Loucy (cell line): ENCODE measurements at regions not wholly inside any gene's neighbourhood (a gene's known extent, or its start where the extent isn't known, plus 50 kb on each side); places are given as distances from the start of the nearest gene placed in this dataset.

Source experiments
- CTCF ChIP-seq: fragments of 200-600 bp; sonication (generic); conservative IDR thresholded peaks from 2 replicates; pipeline ENCODE4 v1.5.1; 2014; ENCODE audit warnings: mild to moderate bottlenecking, antibody characterized with exemption, low read length
- EZH2phosphoT487 ChIP-seq: fragments of 200-600 bp; IDR thresholded peaks from 2 replicates; pipeline ENCODE4 v1.6.1; 2018; ENCODE audit warnings: antibody characterized with exemption, mild to moderate bottlenecking, moderate library complexity, borderline replicate concordance

DNA sequence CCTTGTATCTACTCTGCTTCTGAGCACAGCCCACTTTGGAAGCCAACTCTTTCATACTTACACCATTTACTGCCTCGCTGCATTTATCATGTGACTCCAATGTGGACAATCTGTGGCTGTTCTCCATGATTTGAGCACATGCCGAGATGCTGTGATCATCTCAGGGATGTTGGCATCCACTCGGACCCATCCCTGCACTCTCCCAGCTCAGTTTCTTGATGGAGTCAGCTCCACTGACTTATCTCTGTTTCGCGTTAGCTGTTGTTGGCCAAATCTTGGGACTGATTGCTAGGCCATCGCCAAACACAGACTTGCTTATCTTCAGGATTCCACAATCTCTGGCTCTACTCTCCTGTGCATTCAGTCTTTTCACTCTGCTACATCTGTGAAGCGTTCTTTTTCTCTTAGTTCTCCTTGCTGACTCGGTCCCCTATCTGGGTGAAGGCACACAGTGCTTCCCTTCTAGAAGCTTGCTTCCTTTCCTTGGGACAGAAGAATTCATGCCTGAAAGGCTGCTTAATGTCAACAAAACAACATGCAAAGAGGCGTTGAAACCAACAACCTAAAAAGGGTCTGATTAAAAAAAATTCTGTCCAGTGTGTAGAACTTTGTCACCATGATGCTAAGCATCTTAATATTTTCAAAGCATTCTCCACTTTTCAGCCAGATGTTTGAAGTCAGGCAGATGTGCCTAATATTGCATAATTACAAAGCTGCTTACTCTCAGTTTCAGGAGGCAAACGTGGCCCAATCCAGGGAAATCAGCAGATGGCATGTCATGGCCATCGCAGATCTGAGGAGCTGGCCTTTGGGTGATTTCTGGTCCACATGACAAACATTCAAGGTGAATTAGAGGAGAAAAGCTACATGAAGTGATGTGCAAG lies 120.7 kb downstream of the NGF start:
- TF ChIP-seq CTCF (no peak), EZH2phosphoT487 (no peak)
